ENCODE measurements at regions not wholly inside any gene's neighbourhood (a gene's known extent, or its start where the extent isn't known, plus 50 kb on each side); places are given as distances from the start of the nearest gene placed in this dataset.

GRCh38 chr6:71034563-71035345, 77.9 kb upstream of the B3GAT2 start:
- Histone ChIP-seq H3K27ac (ENCODE audit: low read depth, low read length) (no peak overlapping the region), H3K9ac (ENCODE audit: low read length) (no peak overlapping the region), H3K27me3 (ENCODE audit: low read length) (no peaks in the 10 kb centered on the region), H4K20me1 (ENCODE audit: low read depth, low read length) (no peaks in the 10 kb centered on the region), H3K9me3 (ENCODE audit: insufficient read depth, low read length) (no peaks in the 10 kb centered on the region), H3F3A (ENCODE audit: insufficient read depth) (no peaks in the 10 kb centered on the region), H3K79me2 (ENCODE audit: insufficient read depth, low read length) (no peaks in the 10 kb centered on the region), H3K9me2 (replicated peaks; ENCODE audit: insufficient read depth, low read length) (no peaks in the 10 kb centered on the region), H3K4me2 (ENCODE audit: low read depth, low read length, poor library complexity, severe bottlenecking) (no peak overlapping the region), H3K4me3 (ENCODE audit: insufficient read depth, low read length, poor library complexity, severe bottlenecking) (no peak overlapping the region), H3K36me3 (ENCODE audit: low read length) (no peaks in the 10 kb centered on the region), H2AFZ (ENCODE audit: low read depth, low read length, severe bottlenecking) (no peak overlapping the region)
- TF ChIP-seq CTCF (IDR thresholded peaks at IDR 0.05; ENCODE audit: insufficient read depth, low read length, poor library complexity, severe bottlenecking) (no peak), EZH2phosphoT487 (conservative IDR thresholded peaks at IDR 0.05; ENCODE audit: low read length) (no peak)

GRCh38 chr6:71035871-71036270, 79.0 kb upstream of the B3GAT2 start:
- no peak for TF ChIP-seq CTCF (IDR thresholded peaks at IDR 0.05; ENCODE audit: insufficient read depth, low read length, poor library complexity, severe bottlenecking)
- no peak overlapping the region for H2AFZ ChIP-seq (ENCODE audit: low read depth, low read length, severe bottlenecking)
- H3K27ac ChIP-seq (ENCODE audit: low read depth, low read length) = no peak overlapping the region
- H3K4me2 ChIP-seq (ENCODE audit: low read depth, low read length, poor library complexity, severe bottlenecking) = no peak overlapping the region
- no peaks in the 10 kb centered on the region for H3K9me2 ChIP-seq (replicated peaks; ENCODE audit: insufficient read depth, low read length)
- no peaks in the 10 kb centered on the region for H3K27me3 ChIP-seq (ENCODE audit: low read length)
- no peaks in the 10 kb centered on the region for H3F3A ChIP-seq (ENCODE audit: insufficient read depth)
- no peak overlapping the region for H3K4me3 ChIP-seq (ENCODE audit: insufficient read depth, low read length, poor library complexity, severe bottlenecking)
- H3K36me3 ChIP-seq (ENCODE audit: low read length) = no peaks in the 10 kb centered on the region
- no peaks in the 10 kb centered on the region for H3K9me3 ChIP-seq (ENCODE audit: insufficient read depth, low read length)
- H3K9ac ChIP-seq (ENCODE audit: low read length) = no peak overlapping the region
- no peaks in the 10 kb centered on the region for H4K20me1 ChIP-seq (ENCODE audit: low read depth, low read length)
- H3K79me2 ChIP-seq (ENCODE audit: insufficient read depth, low read length) = no peaks in the 10 kb centered on the region

- H3K27ac ChIP-seq (ENCODE audit: low read depth, low read length) = no peak overlapping the region
- H3K4me2 ChIP-seq (ENCODE audit: low read depth, low read length, poor library complexity, severe bottlenecking) = no peak overlapping the region
- H3K27me3 ChIP-seq (ENCODE audit: low read length) = no peaks in the 10 kb centered on the region
- no peaks in the 10 kb centered on the region for H3K36me3 ChIP-seq (ENCODE audit: low read length)
- H4K20me1 ChIP-seq (ENCODE audit: low read depth, low read length) = no peaks in the 10 kb centered on the region
- H2AFZ ChIP-seq (ENCODE audit: low read depth, low read length, severe bottlenecking) = no peak overlapping the region
- no peaks in the 10 kb centered on the region for H3F3A ChIP-seq (ENCODE audit: insufficient read depth)
- no peaks in the 10 kb centered on the region for H3K9me3 ChIP-seq (ENCODE audit: insufficient read depth, low read length)
- H3K9ac ChIP-seq (ENCODE audit: low read length) = no peak overlapping the region
- H3K79me2 ChIP-seq (ENCODE audit: insufficient read depth, low read length) = no peaks in the 10 kb centered on the region
- no peak for TF ChIP-seq CTCF (IDR thresholded peaks at IDR 0.05; ENCODE audit: insufficient read depth, low read length, poor library complexity, severe bottlenecking)
- TF ChIP-seq EZH2phosphoT487 (conservative IDR thresholded peaks at IDR 0.05; ENCODE audit: low read length) = no peak
- H3K9me2 ChIP-seq (replicated peaks; ENCODE audit: insufficient read depth, low read length) = no peaks in the 10 kb centered on the region
- no peak overlapping the region for H3K4me3 ChIP-seq (ENCODE audit: insufficient read depth, low read length, poor library complexity, severe bottlenecking)
Measured at GRCh38 chr6:71038711-71039344, 82.0 kb upstream of the B3GAT2 start.

Measured in SU-DHL-6 (cell line).